ENCODE measurements at regions not wholly inside any gene's neighbourhood (a gene's known extent, or its start where the extent isn't known, plus 50 kb on each side); places are given as distances from the start of the nearest gene placed in this dataset.
"Not testable (repeated sequence)": the region's sequence is repeated elsewhere in the genome, so short reads cannot be mapped to it uniquely, and the experiment has no call there.

GRCh38 chr5:124544366-124545055 is 201.9 kb downstream of the ZNF608 start:
- H3K27ac Mint-ChIP-seq: no peak overlapping the region
- peaks cover 18 to 20% of the 10 kb centered on the region in 2 donors for H3K27me3 Mint-ChIP-seq
- H3K4me3 Mint-ChIP-seq: no peak overlapping the region
- ATAC-seq (peak; percentile 41 to 52), DNase-seq (ENCODE audit: low spot score) (no peak)
- peaks cover 4% of the 10 kb centered on the region for H3K9me3 Mint-ChIP-seq
- H3K36me3 Mint-ChIP-seq: peaks cover 10% of the 10 kb centered on the region
- H3K4me1 Mint-ChIP-seq (ENCODE audit: low read depth in 2 of 2): peaks cover 7 to 8% of the 10 kb centered on the region in 2 donors

- Mint-ChIP-seq H3K4me1 (ENCODE audit: low read depth in 2 of 2) (no peaks in the 10 kb centered on the region), H3K36me3 (peaks cover 10% of the 10 kb centered on the region), H3K4me3 (no peak overlapping the region), H3K9me3 (peaks cover 4% of the 10 kb centered on the region), H3K27ac (no peak overlapping the region), H3K27me3 (peaks cover 28 to 32% of the 10 kb centered on the region in 2 donors)
- DNase-seq (ENCODE audit: low spot score) (no peak), ATAC-seq (no peak)
Observed at GRCh38 chr5:124538931-124539330, 207.5 kb downstream of the ZNF608 start.

- Mint-ChIP-seq H3K27me3 (peaks cover 32 to 36% of the 10 kb centered on the region in 2 donors), H3K4me3 (no peak overlapping the region)
Observed at GRCh38 chr5:124538191-124538590, 208.2 kb downstream of the ZNF608 start.

DNA sequence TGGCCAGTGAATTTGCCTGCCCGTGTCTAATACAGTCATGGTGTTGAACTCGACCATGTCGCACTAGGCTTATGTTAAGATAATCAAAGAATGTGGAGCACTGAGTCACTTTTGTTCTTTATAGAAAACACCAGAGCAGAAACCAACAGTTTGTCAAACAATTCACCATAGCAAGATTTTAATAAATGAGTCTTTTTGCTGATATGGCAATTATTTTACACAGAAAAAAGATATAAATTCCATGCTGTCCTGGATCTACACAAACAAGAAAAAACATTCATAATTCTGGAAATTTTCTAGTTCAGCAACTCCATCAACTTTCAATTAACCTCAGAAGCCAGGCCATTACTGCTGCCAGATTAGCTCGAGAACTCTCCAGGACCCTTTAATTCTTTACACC is 208.9 kb downstream of the ZNF608 start:
- no peak overlapping the region for H3K27ac Mint-ChIP-seq
- no peak overlapping the region for H3K4me3 Mint-ChIP-seq
- no peak for DNase-seq (ENCODE audit: low spot score)
- ATAC-seq: no peak
- peaks cover 35 to 40% of the 10 kb centered on the region in 2 donors for H3K27me3 Mint-ChIP-seq
- peaks cover 4% of the 10 kb centered on the region for H3K9me3 Mint-ChIP-seq
- peaks cover 0 to 4% of the 10 kb centered on the region in 2 donors for H3K4me1 Mint-ChIP-seq (ENCODE audit: low read depth in 2 of 2)
- peaks cover 7% of the 10 kb centered on the region for H3K36me3 Mint-ChIP-seq

More at GRCh38 chr5:124538191-124538590, 208.2 kb downstream of the ZNF608 start:
- H3K27ac Mint-ChIP-seq: no peak overlapping the region
- DNase-seq (ENCODE audit: low spot score) (no peak), ATAC-seq (no peak)
- H3K36me3 Mint-ChIP-seq: peaks cover 10% of the 10 kb centered on the region
- H3K9me3 Mint-ChIP-seq: peaks cover 4% of the 10 kb centered on the region
- peaks cover 0 to 2% of the 10 kb centered on the region in 2 donors for H3K4me1 Mint-ChIP-seq (ENCODE audit: low read depth in 2 of 2)

- no peak for DNase-seq (ENCODE audit: low spot score)
- H3K27me3 Mint-ChIP-seq: peaks cover 36 to 39% of the 10 kb centered on the region in 2 donors
- H3K4me3 Mint-ChIP-seq: no peak overlapping the region
- peaks cover 0 to 4% of the 10 kb centered on the region in 2 donors for H3K4me1 Mint-ChIP-seq (ENCODE audit: low read depth in 2 of 2)
- H3K36me3 Mint-ChIP-seq: peaks cover 3% of the 10 kb centered on the region
- ATAC-seq: no peak
- H3K9me3 Mint-ChIP-seq: peaks cover 3% of the 10 kb centered on the region
- H3K27ac Mint-ChIP-seq: no peak overlapping the region
Observed at GRCh38 chr5:124537107-124537506, 209.3 kb downstream of the ZNF608 start.

DNA sequence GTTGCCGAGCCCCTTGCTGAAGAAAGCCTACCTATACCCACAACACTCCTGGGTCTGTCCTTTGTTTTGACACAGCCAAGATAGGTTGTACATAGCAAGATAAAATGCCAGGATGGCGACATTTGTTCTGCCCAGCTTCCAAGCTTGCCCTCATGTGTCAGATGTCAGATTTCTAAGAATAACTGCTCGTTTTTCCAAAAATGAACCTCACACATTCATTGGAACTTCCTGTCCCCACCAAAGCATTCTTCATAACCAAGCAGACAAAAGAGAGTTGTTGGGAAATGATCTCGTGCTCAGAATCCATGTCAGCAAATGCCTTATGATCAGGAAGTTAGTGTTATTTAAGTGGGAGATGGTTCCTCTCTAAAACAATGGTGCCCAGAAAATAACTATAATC is 210.1 kb downstream of the ZNF608 start:
- Mint-ChIP-seq H3K9me3 (no peaks in the 10 kb centered on the region), H3K4me3 (no peak overlapping the region), H3K27me3 (peaks cover 33 to 35% of the 10 kb centered on the region in 2 donors), H3K4me1 (ENCODE audit: low read depth in 2 of 2) (peaks cover 0 to 4% of the 10 kb centered on the region in 2 donors), H3K36me3 (no peaks in the 10 kb centered on the region), H3K27ac (no peak overlapping the region)
- DNase-seq (ENCODE audit: low spot score) (no peak), ATAC-seq (no peak)

- ATAC-seq: no peak
- Mint-ChIP-seq H3K36me3 (peaks cover 8% of the 10 kb centered on the region), H3K9me3 (peaks cover 5% of the 10 kb centered on the region), H3K4me3 (no peak overlapping the region), H3K27ac (no peak overlapping the region), H3K4me1 (ENCODE audit: low read depth in 2 of 2) (peaks cover 9 to 19% of the 10 kb centered on the region in 2 donors), H3K27me3 (peaks cover 26 to 32% of the 10 kb centered on the region in 2 donors)
- DNase-seq (ENCODE audit: low spot score): no peak
Observed at GRCh38 chr5:124530916-124531315, 215.5 kb downstream of the ZNF608 start.

GRCh38 chr5:124528838-124529237 is 217.6 kb downstream of the ZNF608 start:
- DNase-seq (ENCODE audit: low spot score) (no peak), ATAC-seq (peak; percentile 70 to 84)
- Mint-ChIP-seq H3K27ac (no peak overlapping the region), H3K4me3 (no peak overlapping the region), H3K4me1 (ENCODE audit: low read depth in 2 of 2) (peaks cover 9 to 19% of the 10 kb centered on the region in 2 donors), H3K36me3 (peaks cover 8% of the 10 kb centered on the region), H3K27me3 (peaks cover 32 to 36% of the 10 kb centered on the region in 2 donors), H3K9me3 (peaks cover 5% of the 10 kb centered on the region)

GRCh38 chr5:124527220-124527991 is 219.0 kb downstream of the ZNF608 start:
- Mint-ChIP-seq H3K27ac (no peak overlapping the region), H3K4me1 (ENCODE audit: low read depth in 2 of 2) (peaks cover 9 to 18% of the 10 kb centered on the region in 2 donors), H3K4me3 (no peak overlapping the region), H3K9me3 (peaks cover 5% of the 10 kb centered on the region), H3K27me3 (peaks cover 33 to 35% of the 10 kb centered on the region in 2 donors), H3K36me3 (peaks cover 8% of the 10 kb centered on the region)
- ATAC-seq (peak in 1 of 2 donors; percentile 36), DNase-seq (ENCODE audit: low spot score) (no peak)

DNA sequence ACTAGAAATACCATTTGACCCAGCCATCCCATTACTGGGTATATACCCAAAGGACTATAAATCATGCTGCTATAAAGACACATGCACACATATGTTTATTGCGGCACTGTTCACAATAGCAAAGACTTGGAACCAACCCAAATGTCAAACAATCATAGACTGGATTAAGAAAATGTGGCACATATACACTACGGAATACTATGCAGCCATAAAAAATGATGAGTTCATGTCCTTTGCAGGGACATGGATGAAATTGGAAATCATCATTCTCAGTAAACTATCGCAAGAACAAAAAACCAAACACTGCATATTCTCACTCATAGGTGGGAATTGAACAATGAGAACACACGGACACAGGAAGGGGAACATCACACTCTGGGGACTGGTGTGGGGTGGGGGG is 220.4 kb downstream of the ZNF608 start:
- H3K36me3 Mint-ChIP-seq; H3K9me3 Mint-ChIP-seq; H3K27ac Mint-ChIP-seq; ATAC-seq; H3K4me3 Mint-ChIP-seq; DNase-seq (ENCODE audit: low spot score): not testable (repeated sequence)
- peaks cover 9 to 19% of the 10 kb centered on the region in 2 donors for H3K4me1 Mint-ChIP-seq (ENCODE audit: low read depth in 2 of 2)
- H3K27me3 Mint-ChIP-seq: peaks cover 34% of the 10 kb centered on the region in 2 donors

DNA sequence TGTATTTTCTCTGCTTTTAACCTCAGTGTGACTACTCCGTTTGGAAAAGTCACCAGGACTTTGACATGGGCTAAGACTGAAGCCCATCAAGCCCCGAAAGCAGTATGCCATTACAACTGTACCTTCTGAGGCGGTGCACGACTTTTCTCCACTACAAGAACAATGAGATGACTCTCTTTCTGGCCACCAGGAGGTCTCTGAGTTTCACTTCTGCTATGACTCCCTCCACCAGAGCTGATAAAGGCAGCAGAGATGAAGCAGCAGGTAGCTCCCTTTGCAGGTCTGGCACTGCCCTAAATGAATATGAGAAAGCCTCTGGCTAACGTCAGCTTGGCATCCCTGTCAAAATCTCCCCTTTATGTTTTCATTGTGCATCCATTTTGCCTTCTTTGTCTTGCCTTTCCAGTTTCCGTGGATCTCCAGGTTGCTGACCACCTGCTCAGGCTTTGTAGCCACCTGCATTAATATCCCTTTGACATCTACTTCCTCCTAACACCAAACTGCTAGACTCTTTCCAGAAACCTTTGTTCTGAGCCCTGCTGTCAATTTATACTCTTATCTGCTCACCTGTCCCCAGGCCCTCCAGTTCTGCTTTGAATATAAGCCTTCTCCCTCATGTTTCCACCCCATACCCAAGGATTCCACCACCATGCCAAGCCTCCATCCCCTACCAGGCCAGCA is 221.7 kb downstream of the ZNF608 start:
- no peaks in the 10 kb centered on the region for H3K9me3 Mint-ChIP-seq
- H3K27ac Mint-ChIP-seq: no peak overlapping the region
- ATAC-seq (no peak), DNase-seq (ENCODE audit: low spot score) (no peak)
- H3K4me1 Mint-ChIP-seq (ENCODE audit: low read depth in 2 of 2): peaks cover 9 to 14% of the 10 kb centered on the region in 2 donors
- H3K4me3 Mint-ChIP-seq: no peak overlapping the region
- peaks cover 25 to 30% of the 10 kb centered on the region in 2 donors for H3K27me3 Mint-ChIP-seq
- no peaks in the 10 kb centered on the region for H3K36me3 Mint-ChIP-seq

DNA sequence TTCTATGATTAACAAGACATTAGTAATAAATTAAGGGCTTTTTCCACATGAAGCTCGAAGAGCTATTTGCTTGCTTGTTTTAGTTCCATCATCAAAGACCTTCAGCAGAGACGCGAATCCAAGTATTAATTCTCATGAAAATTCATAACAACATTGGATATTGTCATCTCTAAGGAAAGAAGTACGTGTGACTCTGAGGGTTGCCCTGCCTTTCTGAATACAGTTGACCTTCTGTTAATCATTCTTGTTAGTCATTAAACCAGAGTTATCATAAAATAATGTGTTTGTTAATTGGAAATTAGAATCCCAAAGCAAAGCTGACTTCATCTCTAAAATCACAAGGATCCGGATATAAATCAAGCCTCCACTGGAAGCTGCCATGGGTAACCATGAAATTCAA is 222.5 kb downstream of the ZNF608 start:
- Mint-ChIP-seq H3K4me3 (no peak overlapping the region), H3K4me1 (ENCODE audit: low read depth in 2 of 2) (peaks cover 9 to 15% of the 10 kb centered on the region in 2 donors), H3K36me3 (no peaks in the 10 kb centered on the region), H3K27ac (no peak overlapping the region), H3K9me3 (no peaks in the 10 kb centered on the region), H3K27me3 (peaks cover 25 to 32% of the 10 kb centered on the region in 2 donors)
- DNase-seq (ENCODE audit: low spot score): no peak
- ATAC-seq: no peak

DNA sequence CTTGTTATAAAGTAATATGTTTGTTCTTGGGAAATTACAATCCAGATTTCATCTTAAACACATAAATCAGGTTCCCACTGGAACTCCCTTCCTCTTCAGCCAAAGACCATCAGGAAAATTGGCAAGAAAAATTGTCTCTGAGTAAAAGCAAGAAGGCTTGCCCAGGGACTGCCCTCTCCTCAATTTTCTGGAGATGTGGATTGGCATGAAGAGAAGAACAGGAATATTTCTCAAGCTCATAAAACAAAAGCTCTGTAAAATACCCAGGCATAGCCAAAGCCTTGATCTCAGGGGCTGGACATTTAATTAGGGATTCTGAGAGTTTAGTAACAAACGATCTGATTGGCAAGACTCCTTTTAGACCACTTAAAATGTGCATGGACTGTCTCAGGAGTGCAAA is 223.4 kb downstream of the ZNF608 start:
- ATAC-seq: no peak
- no peak for DNase-seq (ENCODE audit: low spot score)
- H3K27ac Mint-ChIP-seq: no peak overlapping the region
- no peaks in the 10 kb centered on the region for H3K36me3 Mint-ChIP-seq
- no peak overlapping the region for H3K4me3 Mint-ChIP-seq
- peaks cover 6 to 11% of the 10 kb centered on the region in 2 donors for H3K4me1 Mint-ChIP-seq (ENCODE audit: low read depth in 2 of 2)
- peaks cover 25 to 35% of the 10 kb centered on the region in 2 donors for H3K27me3 Mint-ChIP-seq
- H3K9me3 Mint-ChIP-seq: no peaks in the 10 kb centered on the region
